Hematopoietic multipotent progenitor cell treated with erythropoietin and hydrocortisone succinate and interleukin-3 and kit ligand, for 8 days (in vitro differentiated cells): ENCODE measurements at regions not wholly inside any gene's neighbourhood (a gene's known extent, or its start where the extent isn't known, plus 50 kb on each side); places are given as distances from the start of the nearest gene placed in this dataset.
"Not testable (repeated sequence)": the region's sequence is repeated elsewhere in the genome, so short reads cannot be mapped to it uniquely, and the experiment has no call there.

Experiments
- DNase-seq: peaks from one replicate; pipeline ENCODE4 v3.0.0-alpha.2; 2015

DNA sequence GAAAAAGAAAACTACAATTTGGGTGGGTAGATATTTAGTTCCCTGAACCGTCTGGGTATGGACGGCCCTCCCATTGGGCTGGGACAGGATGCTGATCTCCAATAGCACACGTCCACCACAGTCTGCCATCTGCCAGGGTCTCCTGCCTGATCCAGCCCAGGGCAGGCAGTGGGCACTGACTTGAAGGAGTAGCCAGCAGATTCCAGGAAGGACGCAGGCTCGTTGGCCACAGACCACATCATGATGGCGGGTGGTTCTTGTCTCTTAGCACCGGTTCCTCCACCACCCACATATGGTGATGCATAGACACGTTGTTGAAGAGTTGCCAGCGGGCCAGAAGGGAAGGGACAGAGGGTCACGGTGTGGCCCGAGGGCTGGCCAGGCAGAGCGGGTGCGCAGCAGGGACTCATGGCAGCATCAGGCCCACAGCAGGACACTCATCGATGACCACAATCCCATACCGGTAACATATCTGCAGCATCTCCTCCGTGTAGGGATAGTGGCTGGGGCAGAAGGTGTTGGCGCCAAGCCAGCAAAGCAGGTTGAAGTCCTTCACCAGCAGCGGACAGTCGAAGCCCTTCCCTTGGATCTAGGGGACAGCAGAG lies 155.8 kb upstream of the FAM174A start:
- not testable (repeated sequence) for DNase-seq

DNA sequence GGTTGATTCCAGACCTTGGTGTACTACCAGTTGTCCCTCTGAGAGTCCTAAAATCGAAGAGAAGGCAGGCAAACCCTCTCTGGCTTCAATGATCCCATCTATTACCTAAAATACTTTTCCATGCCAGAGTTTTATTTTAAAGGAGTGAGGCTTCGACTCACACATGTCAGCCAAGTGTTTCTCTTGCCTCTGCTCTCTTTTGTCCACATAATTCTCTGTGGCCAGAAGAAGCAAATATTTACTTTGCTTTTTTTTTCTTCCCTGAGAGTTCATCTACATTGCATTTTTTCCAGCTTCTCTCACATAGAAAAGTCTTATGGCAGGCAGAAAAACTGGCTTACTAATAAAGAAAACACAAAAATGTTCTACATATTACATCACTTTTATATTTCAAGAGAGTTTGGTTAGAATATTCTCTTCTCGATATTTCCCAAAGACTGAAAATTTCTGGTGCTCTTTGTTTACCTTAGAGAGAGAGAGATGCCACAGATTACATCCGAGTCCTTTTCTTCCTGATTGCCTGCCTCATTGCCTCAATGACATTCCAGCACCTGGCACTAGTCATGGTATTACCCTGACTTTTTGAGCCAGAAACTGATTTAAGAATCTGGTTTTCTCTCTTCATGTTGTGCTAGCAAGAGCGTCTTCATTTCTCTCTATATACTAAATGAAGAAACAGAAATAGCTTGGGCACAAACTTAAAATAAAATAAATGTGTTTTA lies 170.3 kb upstream of the FAM174A start:
- DNase-seq = not testable (repeated sequence)

DNA sequence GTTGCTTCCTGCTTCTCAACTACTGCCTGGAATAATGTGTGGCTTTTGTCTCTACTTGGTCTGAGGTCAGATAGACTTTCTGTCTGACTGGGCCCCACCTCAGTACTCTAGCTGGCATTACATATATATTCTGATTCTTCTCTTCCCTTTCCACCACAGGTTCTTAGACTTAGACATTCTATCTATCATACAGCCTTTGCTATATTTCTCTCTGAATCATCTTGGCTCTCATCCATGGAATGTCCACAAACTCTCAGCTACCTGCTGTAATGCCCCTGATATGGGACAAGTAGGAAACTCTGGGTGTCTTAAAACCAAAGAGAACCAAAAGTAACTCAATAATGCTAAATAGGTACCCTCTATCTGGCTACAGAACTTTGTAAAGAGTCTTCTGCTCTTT lies 170.8 kb upstream of the FAM174A start:
- not testable (repeated sequence) for DNase-seq

DNA sequence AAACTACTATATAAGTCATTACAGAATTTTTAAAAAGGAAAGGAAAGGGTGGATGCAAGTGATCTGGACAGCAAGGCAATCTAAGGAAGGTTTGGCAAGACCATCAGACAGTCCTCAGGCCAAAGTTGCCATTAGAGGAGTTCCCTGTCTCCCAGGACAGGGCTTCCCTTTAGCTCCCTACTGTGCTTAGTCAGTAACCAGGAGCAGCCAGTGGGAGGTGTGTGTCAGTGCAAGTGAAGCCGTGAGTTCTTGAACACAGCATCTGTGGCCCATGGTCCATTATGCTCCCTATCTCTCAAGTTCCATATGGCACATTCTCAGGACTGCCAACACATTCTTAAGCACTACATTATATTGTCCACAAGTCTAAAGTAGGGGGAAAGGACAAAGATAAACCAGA lies 175.2 kb upstream of the FAM174A start:
- not testable (repeated sequence) for DNase-seq

DNA sequence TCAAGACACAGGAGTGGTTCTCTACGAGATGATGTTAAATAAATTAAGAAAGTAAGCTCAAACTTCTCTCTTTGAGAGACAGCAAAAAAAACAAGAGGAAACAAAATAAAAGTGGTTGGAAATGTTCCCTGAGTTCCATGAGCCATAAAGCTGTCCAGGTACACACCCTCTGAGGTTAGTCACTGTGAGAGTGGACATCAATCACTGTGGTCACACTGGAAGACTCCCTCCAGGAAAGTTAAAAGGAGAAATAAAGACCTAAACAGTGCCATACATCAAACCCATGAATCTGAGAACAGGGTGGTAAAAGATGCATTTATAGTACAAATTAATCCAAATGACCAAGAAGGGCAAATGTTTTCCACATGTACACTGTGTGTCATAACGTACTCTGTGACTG lies 188.9 kb upstream of the FAM174A start:
- DNase-seq = not testable (repeated sequence)

DNA sequence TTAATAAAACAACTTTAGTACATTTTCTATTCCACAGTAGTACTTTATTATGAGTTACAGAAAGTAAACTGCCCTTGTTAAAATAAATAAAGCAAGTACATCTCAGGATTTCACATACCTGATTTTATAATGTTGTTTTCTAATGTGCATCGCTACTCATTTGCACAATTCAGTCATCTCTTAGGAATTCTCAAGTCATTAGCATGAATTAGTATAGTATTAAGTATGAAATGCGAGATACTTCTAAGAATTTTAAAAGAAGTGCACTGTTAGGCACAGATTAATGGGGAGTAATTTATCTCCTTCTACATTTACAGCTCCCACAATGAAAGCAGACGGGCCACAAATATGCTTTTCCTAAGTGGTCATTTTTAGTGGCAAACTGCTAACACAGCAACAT lies 193.7 kb upstream of the FAM174A start:
- not testable (repeated sequence) for DNase-seq

DNA sequence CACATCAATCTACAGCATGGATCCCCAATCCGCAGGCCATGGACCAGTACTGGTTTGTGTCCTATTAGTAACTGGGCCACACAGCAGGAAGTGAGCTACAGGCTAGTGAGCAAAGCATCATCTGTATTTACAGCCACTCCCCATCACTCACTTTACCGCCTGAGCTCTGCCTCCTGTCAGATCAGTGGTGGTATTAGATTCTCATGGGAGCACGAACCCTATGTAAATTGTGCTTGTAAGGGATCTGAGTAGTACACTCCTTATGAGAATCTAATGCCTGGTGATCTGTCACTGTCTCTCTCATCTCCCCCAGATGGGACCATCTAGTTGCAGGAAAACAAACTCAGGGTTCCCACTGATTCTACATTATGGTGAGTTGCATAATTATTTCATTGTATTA lies 212.7 kb upstream of the FAM174A start:
- no peak for DNase-seq

DNA sequence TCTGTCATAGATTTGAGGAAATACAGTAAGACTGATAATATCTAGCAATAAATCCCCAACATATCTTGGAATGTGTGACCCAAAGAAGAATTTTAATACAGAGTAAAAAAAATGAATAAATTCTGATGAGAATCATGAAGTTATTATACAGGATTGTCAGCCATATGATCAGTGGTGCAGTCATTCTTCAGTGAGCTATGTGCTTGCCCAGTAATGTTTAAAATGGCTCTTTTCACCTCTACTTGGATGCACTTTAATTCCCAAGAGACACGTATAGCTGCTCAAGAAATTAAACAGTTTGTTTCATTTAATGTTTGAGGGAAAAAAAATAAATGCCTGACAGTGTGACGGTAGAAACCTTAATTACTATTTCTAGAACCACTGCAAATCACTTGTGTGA lies 215.3 kb upstream of the FAM174A start:
- DNase-seq = no peak

DNA sequence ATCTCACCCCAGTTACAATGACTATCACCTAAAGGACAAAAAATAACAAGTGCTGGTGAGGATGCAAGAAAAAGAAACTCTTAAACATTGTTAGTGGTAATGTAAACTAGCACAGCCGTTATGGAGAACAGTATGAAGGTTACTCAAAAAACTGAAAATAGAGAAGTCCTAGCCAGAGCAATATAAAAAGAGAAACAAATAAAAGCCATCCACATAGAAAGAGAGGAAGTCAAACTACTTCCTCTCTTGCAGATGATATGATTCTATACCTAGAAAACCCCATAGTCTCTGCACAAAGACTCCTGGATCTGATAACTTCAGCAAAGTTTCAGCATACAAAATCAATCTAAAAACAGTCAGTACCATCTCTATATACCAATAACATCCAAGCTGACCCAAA lies 221.5 kb upstream of the FAM174A start:
- no peak for DNase-seq

DNA sequence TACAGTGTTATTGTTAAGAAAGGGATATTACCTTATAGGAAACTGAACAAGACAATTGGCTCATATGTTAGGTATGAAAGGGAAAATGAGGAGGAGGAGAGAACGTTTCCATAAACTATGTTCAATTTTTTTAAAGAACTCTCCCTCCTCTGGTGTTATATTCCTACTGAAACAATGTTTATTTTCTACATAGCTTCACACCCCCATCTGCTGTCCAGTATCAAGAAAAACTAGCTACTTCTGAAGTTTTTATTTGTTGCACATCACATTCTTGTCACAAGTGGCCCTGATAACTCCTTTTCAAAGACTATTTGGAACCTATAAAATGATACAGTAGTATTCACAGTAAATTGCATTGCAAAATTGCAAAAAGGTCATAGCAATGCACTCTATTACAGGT lies 223.4 kb upstream of the FAM174A start:
- DNase-seq = no peak

DNA sequence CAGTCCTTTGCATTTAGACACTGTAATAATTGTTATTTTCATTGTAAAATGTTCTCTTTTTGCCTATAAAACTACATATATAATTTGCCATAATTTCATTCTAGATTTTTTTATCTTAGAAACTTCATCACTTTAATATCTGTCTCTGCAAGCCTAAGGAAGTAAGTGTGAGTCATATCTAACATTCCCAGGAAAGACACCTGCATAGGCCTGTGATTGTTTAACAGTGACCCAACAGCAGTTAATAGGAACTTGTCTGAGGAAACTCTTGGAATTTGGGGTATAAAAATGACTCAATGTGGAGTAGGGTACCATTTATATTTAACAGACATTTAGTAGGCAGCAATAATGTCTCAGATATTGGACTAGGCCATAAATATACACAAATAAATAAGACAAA lies 229.2 kb upstream of the FAM174A start:
- no peak for DNase-seq

DNA sequence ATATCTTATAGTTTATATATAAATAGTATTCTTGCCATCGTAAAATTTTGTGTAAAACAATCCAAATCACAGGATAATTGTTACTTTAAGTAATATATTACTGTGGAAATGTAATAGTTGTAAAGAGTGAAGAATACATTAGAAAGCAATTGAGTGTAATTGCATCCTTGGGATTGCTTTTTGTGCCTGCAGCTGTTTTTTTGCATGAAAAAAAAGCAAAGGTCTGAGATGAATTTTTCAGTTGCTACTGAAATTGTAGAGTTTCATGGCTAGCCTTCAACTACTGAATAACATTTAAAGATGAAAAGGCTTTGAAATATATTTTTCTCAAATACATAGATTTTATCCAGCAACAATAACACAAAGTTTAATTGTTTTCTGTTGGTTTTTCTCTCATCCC lies 232.0 kb upstream of the FAM174A start:
- DNase-seq = no peak

DNA sequence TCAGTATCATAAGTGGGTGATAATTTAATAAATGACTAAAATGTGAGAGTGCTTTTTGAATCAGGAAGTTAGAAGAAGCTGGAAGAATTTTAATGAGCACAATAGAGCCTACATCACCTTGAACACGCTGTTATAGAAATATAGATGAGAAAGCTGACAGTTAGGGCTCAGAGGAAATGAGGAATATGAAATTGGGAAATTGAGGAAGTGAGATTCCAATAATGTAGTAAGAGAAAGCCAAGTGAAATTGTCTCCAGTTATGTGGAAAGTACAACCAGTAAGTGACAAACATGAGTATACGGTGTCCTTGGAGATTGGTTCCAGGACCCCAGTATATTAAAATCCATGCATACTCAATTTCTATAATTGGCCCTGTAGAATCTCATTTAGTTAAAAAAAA lies 235.9 kb upstream of the FAM174A start:
- no peak for DNase-seq

DNA sequence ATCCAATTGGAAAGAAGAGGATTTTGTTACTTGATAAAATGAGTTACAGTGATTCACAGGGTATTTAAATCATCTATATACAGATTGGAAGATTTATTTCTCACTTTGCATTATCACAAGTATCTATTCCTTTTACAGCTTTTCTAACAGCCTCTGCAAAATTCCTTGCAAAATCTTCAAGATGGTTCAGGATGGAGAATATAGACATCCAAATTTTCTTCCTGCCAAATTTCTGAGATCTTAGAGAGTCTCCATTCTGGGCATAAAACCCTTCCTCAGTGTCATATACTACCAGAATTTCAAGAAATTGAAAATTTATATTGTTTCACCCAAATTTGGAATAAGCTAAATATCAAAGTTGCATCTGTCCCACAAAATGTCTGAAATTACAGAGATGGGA lies 259.1 kb upstream of the FAM174A start:
- no peak for DNase-seq

DNA sequence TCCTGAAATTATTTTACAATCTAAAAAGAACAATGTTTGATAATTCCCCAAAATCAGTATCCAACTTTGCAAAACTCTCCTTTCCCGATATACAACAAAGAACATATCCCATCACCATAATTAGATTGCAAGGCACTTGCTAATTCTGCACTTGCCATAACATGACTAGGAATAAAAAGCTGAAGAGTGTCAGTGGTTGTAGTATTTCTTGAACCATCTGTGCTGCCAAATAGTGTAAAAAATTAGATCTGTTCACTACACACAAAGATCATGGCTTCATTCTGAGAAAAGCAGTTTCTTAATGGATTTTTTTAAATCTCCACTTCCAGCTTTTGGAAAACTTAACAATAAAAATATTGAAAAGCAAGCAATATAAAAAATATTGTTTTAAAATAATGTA lies 259.5 kb upstream of the FAM174A start:
- no peak for DNase-seq

DNA sequence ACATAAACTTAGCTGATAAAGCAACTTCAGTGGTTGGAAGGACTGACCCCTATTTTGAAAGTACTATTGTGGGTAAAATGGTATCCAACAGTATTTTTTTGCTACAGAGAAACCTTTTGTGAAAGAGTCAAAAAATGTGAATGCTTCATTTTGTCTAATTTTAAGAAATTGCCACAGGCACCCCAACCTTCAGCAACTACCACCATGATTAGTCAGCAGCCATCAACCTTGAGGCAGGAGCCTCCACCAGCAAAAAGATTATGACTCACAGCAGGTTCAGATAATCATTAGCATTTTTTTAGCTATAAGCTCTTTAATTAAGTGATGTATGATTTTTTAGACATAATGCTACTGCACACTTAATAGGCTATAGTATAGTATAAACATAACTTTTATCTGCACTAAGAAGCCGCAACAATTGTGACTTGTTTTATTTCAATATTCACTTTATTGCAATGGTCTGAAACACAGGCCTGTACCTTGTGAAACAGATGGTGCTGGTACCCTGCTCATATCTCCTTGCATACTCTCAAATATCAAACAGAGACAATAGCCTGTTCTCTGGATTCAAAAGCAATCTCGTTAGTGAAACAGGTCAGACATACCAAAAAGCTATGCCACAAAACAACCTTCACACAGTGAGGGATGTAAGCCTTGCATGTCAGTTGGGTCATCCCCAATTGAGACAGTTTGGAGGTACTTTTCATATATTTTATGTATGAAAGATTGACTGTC lies 261.2 kb upstream of the FAM174A start:
- no peak for DNase-seq

DNA sequence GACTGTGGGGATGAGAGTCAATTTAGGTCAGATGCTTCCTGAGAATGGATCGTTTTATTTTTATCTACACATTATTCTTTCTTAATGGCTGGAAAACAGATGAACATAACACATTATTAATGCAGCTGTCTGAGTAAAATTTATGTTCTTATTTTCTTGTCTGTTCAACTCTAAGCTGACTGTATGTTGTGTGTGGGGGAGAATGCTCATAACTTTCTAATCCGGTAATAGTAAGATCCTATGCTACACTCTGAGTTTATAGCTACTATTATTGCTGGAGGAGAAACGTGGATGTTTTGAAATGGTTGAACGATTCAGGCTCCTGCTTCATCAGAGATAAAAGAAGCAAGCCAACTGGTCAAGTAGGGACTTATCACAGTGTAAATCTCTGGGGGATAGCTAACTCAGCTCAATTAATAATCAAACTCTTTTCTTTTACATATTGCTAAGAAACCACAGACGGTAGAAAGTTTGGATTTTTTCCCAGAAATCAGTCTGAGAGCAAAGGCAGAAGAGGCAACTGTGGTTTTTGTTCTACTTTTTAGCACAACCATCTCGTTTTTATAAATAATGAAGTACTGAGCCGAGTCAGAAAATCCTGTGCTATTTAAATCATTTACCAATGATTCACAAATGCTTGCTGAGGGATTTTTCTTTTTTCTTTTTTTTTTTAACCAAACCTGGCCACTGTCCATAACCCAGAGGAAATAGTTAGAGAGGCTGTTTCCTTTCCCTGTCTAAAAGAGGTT lies 265.0 kb upstream of the FAM174A start:
- no peak for DNase-seq

DNA sequence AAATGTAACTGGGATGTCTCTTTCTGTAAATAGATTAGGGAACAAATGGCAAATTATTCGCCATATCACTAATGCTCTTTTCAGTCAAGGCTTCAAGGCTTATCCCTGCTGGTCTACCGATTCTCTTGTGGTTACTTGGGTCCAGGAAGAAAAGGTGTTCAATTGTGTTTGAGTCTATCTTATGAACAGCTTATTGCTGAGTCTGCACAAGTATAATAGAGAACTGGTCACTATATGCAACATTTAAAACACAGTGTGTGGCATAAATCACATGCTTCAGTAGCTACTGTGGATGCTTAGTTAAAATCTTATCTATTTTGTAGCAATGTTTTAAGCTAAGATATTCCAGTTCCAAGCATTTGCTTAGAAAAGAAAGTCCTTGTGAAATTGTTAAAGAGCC lies 274.2 kb upstream of the FAM174A start:
- DNase-seq = no peak

DNA sequence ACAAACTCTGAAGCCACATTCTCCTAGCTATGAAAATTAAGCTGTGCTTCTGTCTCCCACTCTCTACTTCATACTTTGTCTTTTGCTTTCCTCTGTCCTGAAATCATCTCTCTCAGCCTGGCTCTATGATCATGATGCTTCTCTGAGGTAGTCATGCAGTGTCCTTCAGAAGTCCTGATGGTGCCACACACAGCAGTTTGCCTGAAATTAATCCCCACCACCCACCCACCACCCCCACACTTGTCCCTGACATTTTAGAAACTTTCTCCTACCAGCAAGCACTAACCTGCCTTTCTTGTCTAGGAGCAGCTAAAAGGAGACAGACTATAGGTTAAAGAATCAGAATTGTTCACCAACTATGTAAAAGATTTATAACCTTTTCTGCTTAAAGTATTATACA lies 282.2 kb upstream of the FAM174A start:
- no peak for DNase-seq

DNA sequence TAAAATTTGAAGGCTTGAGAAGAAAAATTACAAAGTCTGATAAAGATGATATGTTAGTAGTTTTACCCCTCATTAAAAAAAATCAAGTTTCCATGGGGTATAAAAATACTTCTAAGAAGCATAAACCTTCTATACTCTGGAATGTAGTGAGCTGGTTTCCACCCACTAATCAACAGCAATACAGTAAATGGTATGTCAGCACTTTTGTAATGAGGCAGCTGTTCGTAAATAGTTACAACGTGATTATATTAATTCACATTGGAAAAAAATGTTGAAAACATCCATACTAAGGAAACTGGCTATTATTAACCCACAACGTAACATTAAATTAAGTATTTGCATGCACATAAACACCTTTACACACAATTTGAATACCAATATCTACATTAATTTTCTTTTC lies 283.1 kb upstream of the FAM174A start:
- no peak for DNase-seq

DNA sequence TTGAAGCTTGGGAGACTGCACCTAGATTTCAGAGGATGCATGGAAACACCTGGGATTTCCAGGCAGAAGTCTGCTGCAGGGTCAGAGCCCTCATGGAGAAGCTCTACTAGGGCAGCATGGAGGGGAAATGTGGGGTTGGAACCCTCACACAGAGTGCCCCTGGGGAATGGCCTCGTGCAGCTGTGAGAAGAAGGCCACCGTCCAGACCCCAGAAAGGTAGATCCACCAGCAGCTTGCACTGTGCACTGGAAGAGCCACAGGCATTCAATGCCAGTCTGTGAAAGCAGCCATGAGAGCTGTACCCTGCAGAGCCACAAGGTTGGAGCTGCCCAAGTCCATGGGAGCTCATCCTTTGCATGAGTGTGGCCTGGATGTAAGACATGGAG lies 285.3 kb upstream of the FAM174A start:
- DNase-seq = no peak

DNA sequence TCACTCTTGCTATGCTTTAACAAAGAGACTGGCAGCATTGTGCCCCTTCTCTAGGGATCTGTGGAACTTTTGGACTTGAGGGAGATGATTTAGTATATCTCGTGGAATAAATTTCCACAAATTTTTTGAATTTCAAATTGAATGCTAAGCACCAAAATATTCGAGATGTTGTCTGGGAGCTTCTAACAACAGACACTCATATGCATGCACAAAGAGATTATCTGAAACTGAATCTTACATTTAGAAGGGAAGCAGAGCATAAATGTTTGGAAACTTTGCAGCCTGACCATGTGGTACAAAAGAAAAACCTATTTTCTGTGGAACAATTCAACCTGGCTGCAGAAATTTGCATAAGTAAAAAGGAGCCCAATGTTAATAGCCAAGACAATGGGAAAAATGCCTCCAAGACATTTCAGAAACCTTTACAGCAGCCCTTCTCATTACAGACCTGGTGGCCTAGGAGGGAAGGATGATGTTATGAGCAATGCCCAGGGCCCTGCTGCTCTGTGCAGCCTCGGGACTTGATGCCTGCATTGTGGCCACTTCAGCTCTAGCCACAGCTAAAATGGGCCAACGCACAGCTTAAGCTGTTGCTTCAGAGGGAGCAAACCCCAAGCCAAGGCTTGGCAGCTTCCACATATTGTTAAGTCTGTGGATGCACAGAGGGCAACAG lies 285.8 kb upstream of the FAM174A start:
- DNase-seq = no peak

DNA sequence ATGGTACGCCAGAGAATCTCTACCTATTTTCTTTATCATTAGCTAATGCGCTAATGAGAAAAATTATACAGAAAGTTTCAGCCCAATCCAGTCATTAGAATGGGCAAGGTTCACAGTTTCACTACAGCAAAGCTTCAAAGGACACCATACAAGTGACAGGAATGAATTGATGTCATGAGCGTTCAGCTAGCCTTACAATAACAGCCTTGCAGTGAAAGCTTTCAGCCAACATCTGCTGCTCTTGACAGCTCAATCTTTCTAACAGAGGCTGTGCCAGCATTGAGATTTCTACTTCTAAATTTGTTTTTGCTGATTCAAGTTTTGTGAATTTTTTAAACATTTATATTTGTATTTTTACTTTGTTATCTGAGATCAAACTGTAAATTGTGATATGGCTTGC lies 302.4 kb upstream of the FAM174A start:
- no peak for DNase-seq
